Neural cell (in vitro differentiated cells): ENCODE measurements at regions not wholly inside any gene's neighbourhood (a gene's known extent, or its start where the extent isn't known, plus 50 kb on each side); places are given as distances from the start of the nearest gene placed in this dataset.

Source experiments
- H2AFZ ChIP-seq: fragments of 200-600, 300-800 bp; sonication (generic), shearing (Covaris generic); 2 replicates; pipeline ENCODE4 v1.6.0; 2014; ENCODE audit warnings: low read depth, mild to moderate bottlenecking, antibody characterized with exemption, low read length, moderate library complexity
- H3F3A ChIP-seq: fragments of 200-600 bp; shearing (Covaris generic); 2 replicates; pipeline ENCODE4 v1.6.1; 2016; ENCODE audit warnings: mild to moderate bottlenecking, moderate library complexity, mixed read lengths, antibody characterized with exemption, low read length; ENCODE audit not compliant: insufficient read depth, poor library complexity, severe bottlenecking
- H3K27ac ChIP-seq: fragments of 200-600, 300-800 bp; sonication (generic), shearing (Covaris generic); 2 replicates; pipeline ENCODE4 v1.5.1; 2014; ENCODE audit warnings: mild to moderate bottlenecking, low read length, moderate library complexity
- H3K27me3 ChIP-seq: fragments of 300-800, 200-600 bp; sonication (generic), shearing (Covaris generic); 2 replicates; pipeline ENCODE4 v1.6.0; 2014; ENCODE audit warnings: mild to moderate bottlenecking, low read depth, low read length, moderate library complexity; ENCODE audit not compliant: insufficient read depth
- H3K36me3 ChIP-seq: fragments of 300-800, 200-600 bp; sonication (generic), shearing (Covaris generic); 2 replicates; pipeline ENCODE4 v1.5.1; 2014; ENCODE audit warnings: mild to moderate bottlenecking, antibody characterized with exemption, low read length, moderate library complexity; ENCODE audit not compliant: insufficient read depth
- H3K4me2 ChIP-seq: fragments of 300-800, 200-600 bp; sonication (generic), shearing (Covaris generic); 2 replicates; pipeline ENCODE4 v1.6.0; 2014; ENCODE audit warnings: mild to moderate bottlenecking, low read length
- H3K4me3 ChIP-seq: fragments of 300-800, 200-600 bp; sonication (generic), shearing (Covaris generic); 2 replicates; pipeline ENCODE4 v1.5.1; 2014; ENCODE audit warnings: mild to moderate bottlenecking, low read length, moderate library complexity
- H3K79me2 ChIP-seq: fragments of 200-600 bp; shearing (Covaris generic); replicated peaks from 2 replicates; pipeline ENCODE4 v1.6.0; 2014; ENCODE audit warnings: mild to moderate bottlenecking, low read length, moderate library complexity; ENCODE audit not compliant: insufficient read depth
- H3K9ac ChIP-seq: fragments of 300-800, 200-600 bp; sonication (generic), shearing (Covaris generic); 2 replicates; pipeline ENCODE4 v1.6.1; 2016; ENCODE audit warnings: mild to moderate bottlenecking, low read length, mixed read lengths
- H3K9me2 ChIP-seq: fragments of 200-600 bp; shearing (Covaris generic); 2 replicates; pipeline ENCODE4 v1.6.1; 2016; ENCODE audit warnings: mild to moderate bottlenecking, low read length, mixed read lengths; ENCODE audit not compliant: insufficient read depth
- H3K9me3 ChIP-seq: fragments of 200-600, 300-800 bp; sonication (generic), shearing (Covaris generic); 2 replicates; pipeline ENCODE4 v1.6.1; 2016; ENCODE audit warnings: mild to moderate bottlenecking, mixed run types, low read length, moderate library complexity, mixed read lengths
- H4K20me1 ChIP-seq: fragments of 200-600 bp; shearing (Covaris generic); 2 replicates; pipeline ENCODE4 v1.6.1; 2016; ENCODE audit warnings: mild to moderate bottlenecking, mixed run types; ENCODE audit not compliant: insufficient read depth
- EP300 ChIP-seq: fragments of 450-650 bp; conservative IDR thresholded peaks from 2 replicates; pipeline ENCODE4 v1.6.1; 2014; ENCODE audit warnings: antibody characterized with exemption, mild to moderate bottlenecking, moderate library complexity; ENCODE audit not compliant: poor library complexity, severe bottlenecking
- EZH2 ChIP-seq: fragments of 200-600, 300-800 bp; shearing (Covaris generic), sonication (generic); IDR thresholded peaks from 2 replicates; pipeline ENCODE4 v1.6.1; 2014; ENCODE audit warnings: antibody characterized with exemption, low read length, borderline replicate concordance, mild to moderate bottlenecking; ENCODE audit not compliant: insufficient read depth, poor library complexity, severe bottlenecking
- MXI1 ChIP-seq: fragments of 450-650 bp; conservative IDR thresholded peaks from 2 replicates; pipeline ENCODE4 v1.6.1; 2014; ENCODE audit warnings: antibody characterized with exemption, mild to moderate bottlenecking; ENCODE audit not compliant: poor library complexity, severe bottlenecking
- POLR2AphosphoS5 ChIP-seq: IDR thresholded peaks from 2 replicates; pipeline ENCODE4 v1.6.1; 2012
- RAD21 ChIP-seq: fragments of 450-650 bp; conservative IDR thresholded peaks from 2 replicates; pipeline ENCODE4 v1.6.1; 2014; ENCODE audit warnings: antibody characterized with exemption, mild to moderate bottlenecking, moderate library complexity
- SMC3 ChIP-seq: fragments of 450-650 bp; conservative IDR thresholded peaks from 2 replicates; pipeline ENCODE4 v1.6.1; 2014; ENCODE audit warnings: antibody characterized with exemption, mild to moderate bottlenecking, moderate library complexity; ENCODE audit not compliant: poor library complexity
- TAF1 ChIP-seq: IDR thresholded peaks from 2 replicates; pipeline ENCODE4 v1.6.1; 2012; ENCODE audit warnings: low read depth
- TF ChIP-seq, protein P1 (sequence below): IDR thresholded peaks from 2 replicates; pipeline ENCODE4 v1.6.1; 2012; ENCODE audit warnings: borderline replicate concordance
- TF ChIP-seq, protein P2 (sequence below): fragments of 450-650 bp; IDR thresholded peaks from 2 replicates; pipeline ENCODE4 v1.5.1; 2014; ENCODE audit warnings: antibody characterized with exemption, mild to moderate bottlenecking, moderate library complexity; ENCODE audit not compliant: poor library complexity, severe bottlenecking

DNA sequence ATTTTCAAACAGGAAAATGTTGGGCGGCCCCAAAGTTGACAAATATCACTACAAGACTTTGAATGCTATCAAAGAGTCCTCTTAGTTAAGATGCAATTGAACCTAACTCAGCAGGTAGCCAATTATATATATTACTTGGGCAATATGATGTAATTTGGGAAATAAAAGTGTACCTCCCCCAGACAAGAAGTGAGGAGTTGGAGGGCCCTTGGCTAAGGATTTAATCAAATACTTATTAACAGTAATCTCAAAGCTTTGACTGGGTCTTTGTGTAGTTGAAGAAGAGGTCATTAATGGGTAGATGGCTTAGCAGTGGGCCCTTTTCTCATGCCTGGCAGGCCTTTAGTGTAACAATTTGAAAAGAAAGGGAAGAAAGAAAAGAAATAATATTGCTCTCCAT is 599.0 kb downstream of the CSNK1G3 start:
- Histone ChIP-seq H3F3A (no peaks in the 10 kb centered on the region), H3K9me2 (no peaks in the 10 kb centered on the region), H4K20me1 (no peaks in the 10 kb centered on the region), H2AFZ (no peak overlapping the region), H3K4me2 (no peak overlapping the region), H3K27me3 (no peaks in the 10 kb centered on the region), H3K36me3 (no peaks in the 10 kb centered on the region), H3K27ac (no peak overlapping the region), H3K4me3 (no peak overlapping the region), H3K79me2 (no peaks in the 10 kb centered on the region), H3K9ac (no peak overlapping the region), H3K9me3 (no peaks in the 10 kb centered on the region)
- TF ChIP-seq RAD21: no peak
- TF ChIP-seq, protein P1, sequence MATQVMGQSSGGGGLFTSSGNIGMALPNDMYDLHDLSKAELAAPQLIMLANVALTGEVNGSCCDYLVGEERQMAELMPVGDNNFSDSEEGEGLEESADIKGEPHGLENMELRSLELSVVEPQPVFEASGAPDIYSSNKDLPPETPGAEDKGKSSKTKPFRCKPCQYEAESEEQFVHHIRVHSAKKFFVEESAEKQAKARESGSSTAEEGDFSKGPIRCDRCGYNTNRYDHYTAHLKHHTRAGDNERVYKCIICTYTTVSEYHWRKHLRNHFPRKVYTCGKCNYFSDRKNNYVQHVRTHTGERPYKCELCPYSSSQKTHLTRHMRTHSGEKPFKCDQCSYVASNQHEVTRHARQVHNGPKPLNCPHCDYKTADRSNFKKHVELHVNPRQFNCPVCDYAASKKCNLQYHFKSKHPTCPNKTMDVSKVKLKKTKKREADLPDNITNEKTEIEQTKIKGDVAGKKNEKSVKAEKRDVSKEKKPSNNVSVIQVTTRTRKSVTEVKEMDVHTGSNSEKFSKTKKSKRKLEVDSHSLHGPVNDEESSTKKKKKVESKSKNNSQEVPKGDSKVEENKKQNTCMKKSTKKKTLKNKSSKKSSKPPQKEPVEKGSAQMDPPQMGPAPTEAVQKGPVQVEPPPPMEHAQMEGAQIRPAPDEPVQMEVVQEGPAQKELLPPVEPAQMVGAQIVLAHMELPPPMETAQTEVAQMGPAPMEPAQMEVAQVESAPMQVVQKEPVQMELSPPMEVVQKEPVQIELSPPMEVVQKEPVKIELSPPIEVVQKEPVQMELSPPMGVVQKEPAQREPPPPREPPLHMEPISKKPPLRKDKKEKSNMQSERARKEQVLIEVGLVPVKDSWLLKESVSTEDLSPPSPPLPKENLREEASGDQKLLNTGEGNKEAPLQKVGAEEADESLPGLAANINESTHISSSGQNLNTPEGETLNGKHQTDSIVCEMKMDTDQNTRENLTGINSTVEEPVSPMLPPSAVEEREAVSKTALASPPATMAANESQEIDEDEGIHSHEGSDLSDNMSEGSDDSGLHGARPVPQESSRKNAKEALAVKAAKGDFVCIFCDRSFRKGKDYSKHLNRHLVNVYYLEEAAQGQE: no peak

DNA sequence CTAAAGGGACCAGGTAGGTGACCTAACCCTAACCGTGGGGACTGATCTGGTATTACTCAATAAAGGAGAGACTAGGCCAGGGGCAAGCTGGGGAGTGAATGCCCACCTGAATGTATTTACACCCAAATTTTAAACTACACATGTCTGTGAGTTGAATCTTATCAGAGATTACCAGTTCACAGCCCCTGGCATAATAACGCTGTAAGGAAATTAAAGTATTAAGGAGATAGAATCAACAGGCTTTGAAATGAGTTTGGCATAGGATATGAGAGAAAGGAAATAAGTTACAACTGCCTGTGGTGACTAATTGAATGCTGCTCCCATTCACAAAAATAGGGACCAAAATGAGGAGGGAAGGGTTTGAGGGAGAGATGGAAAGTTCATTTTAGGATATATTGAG is 593.3 kb downstream of the CSNK1G3 start:
- H3K9me2 ChIP-seq: no peaks in the 10 kb centered on the region
- no peak overlapping the region for H3K27ac ChIP-seq
- H3F3A ChIP-seq: no peaks in the 10 kb centered on the region
- no peaks in the 10 kb centered on the region for H3K36me3 ChIP-seq
- no peak overlapping the region for H2AFZ ChIP-seq
- H3K79me2 ChIP-seq: no peaks in the 10 kb centered on the region
- no peaks in the 10 kb centered on the region for H3K9me3 ChIP-seq
- no peak overlapping the region for H3K4me3 ChIP-seq
- no peaks in the 10 kb centered on the region for H4K20me1 ChIP-seq
- H3K4me2 ChIP-seq: no peak overlapping the region
- no peaks in the 10 kb centered on the region for H3K27me3 ChIP-seq
- H3K9ac ChIP-seq: no peak overlapping the region
- TF ChIP-seq TAF1 (no peak), RAD21 (no peak)
- TF ChIP-seq, protein P2, sequence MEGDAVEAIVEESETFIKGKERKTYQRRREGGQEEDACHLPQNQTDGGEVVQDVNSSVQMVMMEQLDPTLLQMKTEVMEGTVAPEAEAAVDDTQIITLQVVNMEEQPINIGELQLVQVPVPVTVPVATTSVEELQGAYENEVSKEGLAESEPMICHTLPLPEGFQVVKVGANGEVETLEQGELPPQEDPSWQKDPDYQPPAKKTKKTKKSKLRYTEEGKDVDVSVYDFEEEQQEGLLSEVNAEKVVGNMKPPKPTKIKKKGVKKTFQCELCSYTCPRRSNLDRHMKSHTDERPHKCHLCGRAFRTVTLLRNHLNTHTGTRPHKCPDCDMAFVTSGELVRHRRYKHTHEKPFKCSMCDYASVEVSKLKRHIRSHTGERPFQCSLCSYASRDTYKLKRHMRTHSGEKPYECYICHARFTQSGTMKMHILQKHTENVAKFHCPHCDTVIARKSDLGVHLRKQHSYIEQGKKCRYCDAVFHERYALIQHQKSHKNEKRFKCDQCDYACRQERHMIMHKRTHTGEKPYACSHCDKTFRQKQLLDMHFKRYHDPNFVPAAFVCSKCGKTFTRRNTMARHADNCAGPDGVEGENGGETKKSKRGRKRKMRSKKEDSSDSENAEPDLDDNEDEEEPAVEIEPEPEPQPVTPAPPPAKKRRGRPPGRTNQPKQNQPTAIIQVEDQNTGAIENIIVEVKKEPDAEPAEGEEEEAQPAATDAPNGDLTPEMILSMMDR: no peak

DNA sequence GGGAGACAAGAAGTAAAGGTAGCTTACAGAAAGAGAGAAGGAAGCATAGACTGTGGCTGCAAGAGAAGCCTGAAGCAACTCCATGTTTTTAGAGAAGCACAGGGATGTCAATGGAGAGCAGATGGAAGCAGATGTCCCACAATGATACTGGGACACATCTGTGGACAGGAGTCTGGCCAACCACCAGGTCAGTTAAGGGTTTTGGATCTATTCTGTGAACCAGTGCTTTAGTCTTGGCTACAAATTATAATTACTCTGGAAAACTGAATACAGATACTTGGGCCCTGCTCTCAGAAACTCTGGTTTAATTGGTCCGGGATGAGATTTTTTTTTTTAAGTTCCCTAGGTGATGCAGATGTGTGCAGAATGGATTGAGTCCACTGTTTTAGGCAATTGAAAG is 592.8 kb downstream of the CSNK1G3 start:
- no peaks in the 10 kb centered on the region for H3K36me3 ChIP-seq
- no peaks in the 10 kb centered on the region for H4K20me1 ChIP-seq
- no peak overlapping the region for H3K27ac ChIP-seq
- H3K79me2 ChIP-seq: no peaks in the 10 kb centered on the region
- H3K9me2 ChIP-seq: no peaks in the 10 kb centered on the region
- no peak overlapping the region for H2AFZ ChIP-seq
- H3K4me2 ChIP-seq: no peak overlapping the region
- no peaks in the 10 kb centered on the region for H3F3A ChIP-seq
- no peaks in the 10 kb centered on the region for H3K9me3 ChIP-seq
- no peak overlapping the region for H3K9ac ChIP-seq
- H3K27me3 ChIP-seq: no peaks in the 10 kb centered on the region
- H3K4me3 ChIP-seq: no peak overlapping the region
- TF ChIP-seq TAF1 (no peak), POLR2AphosphoS5 (no peak), EZH2 (no peak), EP300 (no peak), MXI1 (no peak), SMC3 (no peak)
- TF ChIP-seq, protein P2: no peak
- TF ChIP-seq, protein P1: no peak
